ENCODE measurements at regions not wholly inside any gene's neighbourhood (a gene's known extent, or its start where the extent isn't known, plus 50 kb on each side); places are given as distances from the start of the nearest gene placed in this dataset.

GRCh38 chr4:116870686-116871085 lies 214.7 kb downstream of the TRAM1L1 start:
- no peak for DNase-seq

GRCh38 chr4:116866106-116866505 lies 219.3 kb downstream of the TRAM1L1 start:
- DNase-seq: no peak

GRCh38 chr4:116862592-116862991 lies 222.8 kb downstream of the TRAM1L1 start:
- no peak for DNase-seq

GRCh38 chr4:116860891-116861290 lies 224.5 kb downstream of the TRAM1L1 start:
- no peak for DNase-seq

- no peak for DNase-seq
These were observed 235.8 kb downstream of the TRAM1L1 start for GRCh38 chr4:116849620-116850019.

- DNase-seq: no peak
These were observed 237.8 kb downstream of the TRAM1L1 start for GRCh38 chr4:116847616-116848015.

- no peak for DNase-seq
These were observed 245.6 kb downstream of the TRAM1L1 start for GRCh38 chr4:116839826-116840225.

GRCh38 chr4:116838609-116839008 lies 246.8 kb downstream of the TRAM1L1 start:
- no peak for DNase-seq

- DNase-seq: no peak
These were observed 256.2 kb downstream of the TRAM1L1 start for GRCh38 chr4:116829187-116829586.

GRCh38 chr4:116824172-116824571 lies 261.2 kb downstream of the TRAM1L1 start:
- no peak for DNase-seq

GRCh38 chr4:116811730-116812129 lies 273.6 kb downstream of the TRAM1L1 start:
- no peak for DNase-seq

- no peak for DNase-seq
These were observed 289.4 kb downstream of the TRAM1L1 start for GRCh38 chr4:116796022-116796421.

GRCh38 chr4:116788723-116789122 lies 296.7 kb downstream of the TRAM1L1 start:
- DNase-seq: no peak

GRCh38 chr4:116755051-116755450 lies 330.3 kb downstream of the TRAM1L1 start:
- DNase-seq: no peak

GRCh38 chr4:116752027-116752426 lies 333.3 kb downstream of the TRAM1L1 start:
- DNase-seq: no peak

GRCh38 chr4:116736756-116737155 lies 348.6 kb downstream of the TRAM1L1 start:
- no peak for DNase-seq

GRCh38 chr4:116734178-116734577 lies 351.2 kb downstream of the TRAM1L1 start:
- no peak for DNase-seq

GRCh38 chr4:116733370-116733769 lies 352.0 kb downstream of the TRAM1L1 start:
- DNase-seq: no peak

GRCh38 chr4:116726523-116726922 lies 358.9 kb downstream of the TRAM1L1 start:
- no peak for DNase-seq

GRCh38 chr4:116724249-116724648 lies 361.1 kb downstream of the TRAM1L1 start:
- DNase-seq: no peak

GRCh38 chr4:116705466-116705865 lies 379.9 kb downstream of the TRAM1L1 start:
- no peak for DNase-seq

- no peak for DNase-seq
These were observed 382.4 kb downstream of the TRAM1L1 start for GRCh38 chr4:116702949-116703348.

GRCh38 chr4:116688536-116688935 lies 396.8 kb downstream of the TRAM1L1 start:
- DNase-seq: no peak

- no peak for DNase-seq
These were observed 417.2 kb downstream of the TRAM1L1 start for GRCh38 chr4:116668190-116668589.

GRCh38 chr4:116665716-116666115 lies 419.7 kb downstream of the TRAM1L1 start:
- DNase-seq: no peak

- no peak for DNase-seq
These were observed 421.2 kb downstream of the TRAM1L1 start for GRCh38 chr4:116664198-116664597.
